ENCODE measurements at regions not wholly inside any gene's neighbourhood (a gene's known extent, or its start where the extent isn't known, plus 50 kb on each side); places are given as distances from the start of the nearest gene placed in this dataset.

DNA sequence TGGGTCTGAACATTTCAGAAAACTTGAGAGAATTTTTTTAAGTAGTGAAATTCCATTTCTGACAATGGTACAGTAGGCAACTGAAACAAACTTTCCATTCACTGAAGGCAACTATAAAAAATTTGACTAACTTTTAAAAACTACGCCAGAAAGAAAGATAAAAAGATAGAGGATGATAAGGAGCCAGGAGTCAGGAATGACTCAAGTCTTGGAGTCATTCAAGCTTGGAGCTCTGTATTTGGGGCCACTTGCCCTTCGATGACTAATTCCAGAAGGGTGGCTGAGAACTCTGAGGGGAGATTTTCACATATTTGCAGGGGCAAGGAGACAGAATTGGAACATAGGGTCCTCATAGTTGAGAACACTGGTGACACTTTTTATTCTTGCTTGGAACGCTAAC is 1083.2 kb upstream of the CNTN5 start:
- no peaks in the 10 kb centered on the region for H3K9me3 ChIP-seq
- no peak overlapping the region for H3K4me2 ChIP-seq
- TF ChIP-seq HOXB13 (CRISPR knock-in tag; IDR thresholded peaks at IDR 0.05; ENCODE audit: low read depth) (no peak), NR3C1 (IDR thresholded peaks at IDR 0.05) (no peak), FOXS1 (CRISPR knock-in tag; IDR thresholded peaks at IDR 0.05) (no peak), FOSL2 (IDR thresholded peaks at IDR 0.05) (no peak), FOSL2 (CRISPR knock-in tag; IDR thresholded peaks at IDR 0.05) (no peak), MAFK (IDR thresholded peaks at IDR 0.05; ENCODE audit: partially characterized antibody) (no peak), BHLHE40 (IDR thresholded peaks at IDR 0.05; ENCODE audit: low read depth, low read length) (no peak), ZSCAN20 (CRISPR knock-in tag; IDR thresholded peaks at IDR 0.05) (no peak), RNF2 (IDR thresholded peaks at IDR 0.05; ENCODE audit: borderline replicate concordance, low read depth) (no peak), HEYL (CRISPR knock-in tag; IDR thresholded peaks at IDR 0.05) (no peak), ZC3H11A (IDR thresholded peaks at IDR 0.05) (no peak), PHF8 (IDR thresholded peaks at IDR 0.05; ENCODE audit: borderline replicate concordance, low read depth) (no peak), SREBF2 (IDR thresholded peaks at IDR 0.05) (no peak), RAD21 (conservative IDR thresholded peaks at IDR 0.05 in 1 of 2, IDR thresholded peaks at IDR 0.05 in 1 of 2) (no peak)
- TF ChIP-seq, protein P1, sequence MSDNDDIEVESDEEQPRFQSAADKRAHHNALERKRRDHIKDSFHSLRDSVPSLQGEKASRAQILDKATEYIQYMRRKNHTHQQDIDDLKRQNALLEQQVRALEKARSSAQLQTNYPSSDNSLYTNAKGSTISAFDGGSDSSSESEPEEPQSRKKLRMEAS (IDR thresholded peaks at IDR 0.05), result no peak
- TF ChIP-seq, protein P2, sequence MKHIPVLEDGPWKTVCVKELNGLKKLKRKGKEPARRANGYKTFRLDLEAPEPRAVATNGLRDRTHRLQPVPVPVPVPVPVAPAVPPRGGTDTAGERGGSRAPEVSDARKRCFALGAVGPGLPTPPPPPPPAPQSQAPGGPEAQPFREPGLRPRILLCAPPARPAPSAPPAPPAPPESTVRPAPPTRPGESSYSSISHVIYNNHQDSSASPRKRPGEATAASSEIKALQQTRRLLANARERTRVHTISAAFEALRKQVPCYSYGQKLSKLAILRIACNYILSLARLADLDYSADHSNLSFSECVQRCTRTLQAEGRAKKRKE (CRISPR knock-in tag; IDR thresholded peaks at IDR 0.05; ENCODE audit: low read depth), result no peak
- ChIA-PET POLR2A (no interaction called here), CTCF (no interaction called here)
- no peak overlapping the region for H3K27ac ChIP-seq
- H3K4me3 ChIP-seq, result no peak overlapping the region
- ATAC-seq (no peak), FAIRE-seq (no peak), DNase-seq (ENCODE audit: low read depth in 1 of 2, low spot score in 1 of 2) (no peak)
- H3K4me1 ChIP-seq, result no peaks in the 10 kb centered on the region
- 30% methylated on average over 3 of the region's 3 CpGs for WGBS (ENCODE audit: missing lambda C conversion rate)

- TF ChIP-seq EHMT2 (IDR thresholded peaks at IDR 0.05; ENCODE audit: low read depth) (no peak), HOXB13 (CRISPR knock-in tag; IDR thresholded peaks at IDR 0.05; ENCODE audit: low read depth) (no peak), HDAC2 (IDR thresholded peaks at IDR 0.05) (no peak), RFX5 (IDR thresholded peaks at IDR 0.05) (no peak), HEYL (CRISPR knock-in tag; IDR thresholded peaks at IDR 0.05) (no peak), HMGXB4 (CRISPR knock-in tag; IDR thresholded peaks at IDR 0.05; ENCODE audit: borderline replicate concordance) (no peak)
- TF ChIP-seq, protein P3, sequence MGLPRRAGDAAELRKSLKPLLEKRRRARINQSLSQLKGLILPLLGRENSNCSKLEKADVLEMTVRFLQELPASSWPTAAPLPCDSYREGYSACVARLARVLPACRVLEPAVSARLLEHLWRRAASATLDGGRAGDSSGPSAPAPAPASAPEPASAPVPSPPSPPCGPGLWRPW (IDR thresholded peaks at IDR 0.05), result no peak
- TF ChIP-seq, protein P4, sequence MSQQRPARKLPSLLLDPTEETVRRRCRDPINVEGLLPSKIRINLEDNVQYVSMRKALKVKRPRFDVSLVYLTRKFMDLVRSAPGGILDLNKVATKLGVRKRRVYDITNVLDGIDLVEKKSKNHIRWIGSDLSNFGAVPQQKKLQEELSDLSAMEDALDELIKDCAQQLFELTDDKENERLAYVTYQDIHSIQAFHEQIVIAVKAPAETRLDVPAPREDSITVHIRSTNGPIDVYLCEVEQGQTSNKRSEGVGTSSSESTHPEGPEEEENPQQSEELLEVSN (IDR thresholded peaks at IDR 0.05; ENCODE audit: borderline replicate concordance, low read depth), result no peak
- no peak overlapping the region for H3K4me3 ChIP-seq
- FAIRE-seq (no peak), DNase-seq (ENCODE audit: low read depth in 1 of 2, low spot score in 1 of 2) (no peak), ATAC-seq (no peak)
- ChIA-PET CTCF (interaction anchor here (0.6 kb wide), 1 partner anchor 250 kb away, joined by 3 read pairs; no protein-coding TSS in a partner anchor), POLR2A (no interaction called here)
- no peaks in the 10 kb centered on the region for H3K4me1 ChIP-seq
- H3K4me2 ChIP-seq, result no peak overlapping the region
- WGBS (ENCODE audit: missing lambda C conversion rate), result 9% methylated on average over 2 of the region's 2 CpGs
- no peak overlapping the region for H3K27ac ChIP-seq
- no peaks in the 10 kb centered on the region for H3K9me3 ChIP-seq
These were observed 1082.0 kb upstream of the CNTN5 start for GRCh38 chr11:97938789-97939188.

DNA sequence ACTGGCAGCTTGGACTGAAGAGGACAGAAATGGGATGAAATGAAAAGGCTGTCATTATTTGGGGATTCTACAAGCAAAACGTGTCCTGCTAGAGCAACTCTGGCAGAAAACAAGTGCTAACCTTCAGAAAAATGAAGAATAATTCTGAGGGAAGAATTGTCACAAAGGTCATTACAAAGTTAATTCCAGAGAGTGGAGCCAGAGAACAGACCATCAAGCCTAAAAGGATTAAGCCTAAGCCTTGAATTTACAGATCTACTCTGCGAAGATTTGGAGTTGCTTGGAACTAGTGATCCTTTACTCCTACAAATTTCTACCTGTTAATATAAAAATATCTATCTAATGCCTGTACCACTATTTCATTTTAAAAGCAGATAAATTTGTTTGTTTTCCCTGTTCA is 1077.3 kb upstream of the CNTN5 start:
- Histone ChIP-seq H3K9me3 (no peaks in the 10 kb centered on the region), H3K4me2 (no peak overlapping the region), H3K4me3 (no peak overlapping the region), H3K27ac (no peak overlapping the region), H3K4me1 (no peaks in the 10 kb centered on the region)
- 8% methylated on average over 2 of the region's 2 CpGs for WGBS (ENCODE audit: missing lambda C conversion rate)
- FAIRE-seq (no peak), DNase-seq (ENCODE audit: low read depth in 1 of 2, low spot score in 1 of 2) (no peak), ATAC-seq (no peak)
- CTCF ChIA-PET, result no interaction called here
- POLR2A ChIA-PET, result no interaction called here
- no peak for TF ChIP-seq FOSB (CRISPR knock-in tag; IDR thresholded peaks at IDR 0.05)
- TF ChIP-seq, protein P5, sequence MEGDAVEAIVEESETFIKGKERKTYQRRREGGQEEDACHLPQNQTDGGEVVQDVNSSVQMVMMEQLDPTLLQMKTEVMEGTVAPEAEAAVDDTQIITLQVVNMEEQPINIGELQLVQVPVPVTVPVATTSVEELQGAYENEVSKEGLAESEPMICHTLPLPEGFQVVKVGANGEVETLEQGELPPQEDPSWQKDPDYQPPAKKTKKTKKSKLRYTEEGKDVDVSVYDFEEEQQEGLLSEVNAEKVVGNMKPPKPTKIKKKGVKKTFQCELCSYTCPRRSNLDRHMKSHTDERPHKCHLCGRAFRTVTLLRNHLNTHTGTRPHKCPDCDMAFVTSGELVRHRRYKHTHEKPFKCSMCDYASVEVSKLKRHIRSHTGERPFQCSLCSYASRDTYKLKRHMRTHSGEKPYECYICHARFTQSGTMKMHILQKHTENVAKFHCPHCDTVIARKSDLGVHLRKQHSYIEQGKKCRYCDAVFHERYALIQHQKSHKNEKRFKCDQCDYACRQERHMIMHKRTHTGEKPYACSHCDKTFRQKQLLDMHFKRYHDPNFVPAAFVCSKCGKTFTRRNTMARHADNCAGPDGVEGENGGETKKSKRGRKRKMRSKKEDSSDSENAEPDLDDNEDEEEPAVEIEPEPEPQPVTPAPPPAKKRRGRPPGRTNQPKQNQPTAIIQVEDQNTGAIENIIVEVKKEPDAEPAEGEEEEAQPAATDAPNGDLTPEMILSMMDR (IDR thresholded peaks at IDR 0.05), result no peak
- TF ChIP-seq RAD21 (conservative IDR thresholded peaks at IDR 0.05 in 1 of 2, IDR thresholded peaks at IDR 0.05 in 1 of 2), result no peak
- TF ChIP-seq, protein P6, sequence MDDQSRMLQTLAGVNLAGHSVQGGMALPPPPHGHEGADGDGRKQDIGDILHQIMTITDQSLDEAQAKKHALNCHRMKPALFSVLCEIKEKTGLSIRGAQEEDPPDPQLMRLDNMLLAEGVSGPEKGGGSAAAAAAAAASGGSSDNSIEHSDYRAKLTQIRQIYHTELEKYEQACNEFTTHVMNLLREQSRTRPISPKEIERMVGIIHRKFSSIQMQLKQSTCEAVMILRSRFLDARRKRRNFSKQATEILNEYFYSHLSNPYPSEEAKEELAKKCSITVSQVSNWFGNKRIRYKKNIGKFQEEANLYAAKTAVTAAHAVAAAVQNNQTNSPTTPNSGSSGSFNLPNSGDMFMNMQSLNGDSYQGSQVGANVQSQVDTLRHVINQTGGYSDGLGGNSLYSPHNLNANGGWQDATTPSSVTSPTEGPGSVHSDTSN (IDR thresholded peaks at IDR 0.05), result no peak
- TF ChIP-seq RFX5 (IDR thresholded peaks at IDR 0.05), result no peak
- TF ChIP-seq SREBF2 (IDR thresholded peaks at IDR 0.05), result no peak
- TF ChIP-seq KDM1A (IDR thresholded peaks at IDR 0.05; ENCODE audit: low read depth), result no peak

Data from A549 (cell line).